MG63 (cell line): ENCODE measurements at regions not wholly inside any gene's neighbourhood (a gene's known extent, or its start where the extent isn't known, plus 50 kb on each side); places are given as distances from the start of the nearest gene placed in this dataset.

Source experiments
- DNase-seq: peaks from one replicate; pipeline ENCODE4 v3.0.0-alpha.2; 2020
- H3K27me3 ChIP-seq: fragments of 250-450 bp; sonication (Bioruptor Pico); 2 replicates; pipeline ENCODE4 v1.5.1; 2020; ENCODE audit warnings: mild to moderate bottlenecking, moderate library complexity
- H3K36me3 ChIP-seq: fragments of 250-450 bp; sonication (Bioruptor Pico); 2 replicates; pipeline ENCODE4 v1.5.1; 2020; ENCODE audit warnings: mild to moderate bottlenecking, moderate library complexity
- H3K4me3 ChIP-seq: fragments of 250-450 bp; sonication (Bioruptor Pico); 2 replicates; pipeline ENCODE4 v1.5.1; 2020; ENCODE audit warnings: mild to moderate bottlenecking, moderate library complexity
- H3K9me3 ChIP-seq: fragments of 250-450 bp; sonication (Bioruptor Pico); 2 replicates; pipeline ENCODE4 v1.5.1; 2020; ENCODE audit warnings: mild to moderate bottlenecking, moderate library complexity

- Histone ChIP-seq H3K9me3 (no peaks in the 10 kb centered on the region), H3K36me3 (no peaks in the 10 kb centered on the region), H3K4me3 (no peak overlapping the region), H3K27me3 (no peaks in the 10 kb centered on the region)
- DNase-seq, result no peak
Measured at GRCh38 chr1:56034847-56035481, 544.4 kb downstream of the PLPP3 start.

DNA sequence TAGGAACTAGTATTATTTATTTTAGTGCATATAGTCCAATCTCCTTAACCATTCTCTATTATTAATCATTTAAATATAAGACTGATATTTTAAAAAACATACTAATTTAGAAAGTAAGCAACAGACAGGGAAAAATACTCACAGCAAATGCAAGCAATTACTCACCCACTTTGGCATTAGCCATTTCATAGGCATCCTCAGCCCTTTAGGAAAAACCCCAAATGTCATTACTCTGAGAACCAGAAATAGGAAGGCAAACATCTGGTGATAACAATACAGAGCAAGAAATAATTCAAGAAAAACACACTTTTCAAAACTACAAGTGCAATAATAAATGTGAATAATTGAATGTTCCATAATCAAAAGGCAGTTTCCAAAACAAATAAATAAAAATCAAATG lies 545.1 kb downstream of the PLPP3 start:
- H3K9me3 ChIP-seq, result no peaks in the 10 kb centered on the region
- no peak overlapping the region for H3K4me3 ChIP-seq
- no peaks in the 10 kb centered on the region for H3K36me3 ChIP-seq
- H3K27me3 ChIP-seq, result no peaks in the 10 kb centered on the region
- DNase-seq, result no peak

- no peaks in the 10 kb centered on the region for H3K9me3 ChIP-seq
- H3K27me3 ChIP-seq, result no peaks in the 10 kb centered on the region
- no peak overlapping the region for H3K4me3 ChIP-seq
- no peaks in the 10 kb centered on the region for H3K36me3 ChIP-seq
- DNase-seq, result no peak
Measured at GRCh38 chr1:56033321-56034037, 545.9 kb downstream of the PLPP3 start.

- no peak for DNase-seq
- H3K9me3 ChIP-seq, result no peaks in the 10 kb centered on the region
- no peaks in the 10 kb centered on the region for H3K36me3 ChIP-seq
- H3K4me3 ChIP-seq, result no peak overlapping the region
- no peaks in the 10 kb centered on the region for H3K27me3 ChIP-seq
Measured at GRCh38 chr1:56032096-56032676, 547.2 kb downstream of the PLPP3 start.

DNA sequence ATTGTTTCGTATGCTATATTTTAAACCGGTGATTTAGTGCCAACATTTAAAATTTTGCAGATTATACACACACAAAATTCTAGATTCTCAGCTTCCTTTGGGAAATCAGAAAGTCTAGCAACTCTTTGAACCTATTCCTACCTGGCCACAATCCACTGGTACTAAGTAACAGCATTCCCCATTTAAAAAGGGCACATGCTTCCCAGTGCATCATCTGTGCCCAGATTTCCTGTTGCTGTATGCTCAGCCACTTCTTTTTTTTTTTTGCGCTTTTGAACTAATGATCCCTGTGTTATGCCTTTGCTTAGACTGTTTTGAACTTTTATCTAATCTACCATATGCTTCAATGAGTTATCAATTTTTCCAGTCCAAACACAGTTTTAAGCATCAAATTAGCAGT lies 548.4 kb downstream of the PLPP3 start:
- Histone ChIP-seq H3K27me3 (no peaks in the 10 kb centered on the region), H3K36me3 (no peaks in the 10 kb centered on the region), H3K4me3 (no peak overlapping the region), H3K9me3 (no peaks in the 10 kb centered on the region)
- no peak for DNase-seq

GRCh38 chr1:56029319-56030003 lies 549.9 kb downstream of the PLPP3 start:
- no peaks in the 10 kb centered on the region for H3K9me3 ChIP-seq
- no peaks in the 10 kb centered on the region for H3K27me3 ChIP-seq
- no peak for DNase-seq
- no peaks in the 10 kb centered on the region for H3K36me3 ChIP-seq
- H3K4me3 ChIP-seq, result no peak overlapping the region

DNA sequence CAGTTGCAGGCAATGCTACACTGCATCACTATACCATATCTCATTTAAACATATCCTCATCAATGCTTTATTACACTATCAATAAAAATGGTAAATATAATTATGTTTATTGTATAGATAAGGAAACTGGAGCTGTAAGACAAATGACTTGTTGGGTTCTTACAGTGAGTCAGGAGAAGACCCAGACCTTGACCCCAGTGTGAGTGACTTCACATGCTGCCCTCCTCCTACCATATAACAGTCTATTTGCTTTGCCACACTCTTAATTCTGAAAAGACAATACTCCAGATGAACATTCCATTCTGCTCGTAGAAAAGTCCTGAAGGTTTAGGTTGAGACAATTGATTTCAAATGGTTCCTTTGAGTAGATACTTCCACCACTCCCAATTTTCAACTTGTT lies 550.5 kb downstream of the PLPP3 start:
- H3K9me3 ChIP-seq, result no peaks in the 10 kb centered on the region
- no peak overlapping the region for H3K4me3 ChIP-seq
- no peaks in the 10 kb centered on the region for H3K27me3 ChIP-seq
- DNase-seq, result no peak
- H3K36me3 ChIP-seq, result no peaks in the 10 kb centered on the region

- no peaks in the 10 kb centered on the region for H3K36me3 ChIP-seq
- DNase-seq, result no peak
- H3K9me3 ChIP-seq, result no peaks in the 10 kb centered on the region
- H3K27me3 ChIP-seq, result no peaks in the 10 kb centered on the region
- H3K4me3 ChIP-seq, result no peak overlapping the region
Measured at GRCh38 chr1:56028244-56028643, 551.1 kb downstream of the PLPP3 start.

GRCh38 chr1:56025942-56026341 lies 553.4 kb downstream of the PLPP3 start:
- Histone ChIP-seq H3K27me3 (no peaks in the 10 kb centered on the region), H3K36me3 (no peaks in the 10 kb centered on the region), H3K4me3 (no peak overlapping the region), H3K9me3 (no peaks in the 10 kb centered on the region)
- DNase-seq, result no peak

GRCh38 chr1:56024155-56024554 lies 555.2 kb downstream of the PLPP3 start:
- DNase-seq, result no peak
- Histone ChIP-seq H3K36me3 (no peaks in the 10 kb centered on the region), H3K27me3 (no peaks in the 10 kb centered on the region), H3K4me3 (no peak overlapping the region), H3K9me3 (no peaks in the 10 kb centered on the region)

GRCh38 chr1:56019922-56020321 lies 559.4 kb downstream of the PLPP3 start:
- Histone ChIP-seq H3K36me3 (no peaks in the 10 kb centered on the region), H3K9me3 (peaks cover 3% of the 10 kb centered on the region), H3K27me3 (no peaks in the 10 kb centered on the region), H3K4me3 (no peak overlapping the region)
- DNase-seq, result no peak

GRCh38 chr1:56019472-56019871 lies 559.9 kb downstream of the PLPP3 start:
- no peak for DNase-seq
- Histone ChIP-seq H3K9me3 (peaks cover 3% of the 10 kb centered on the region), H3K4me3 (no peak overlapping the region), H3K36me3 (no peaks in the 10 kb centered on the region), H3K27me3 (no peaks in the 10 kb centered on the region)

DNA sequence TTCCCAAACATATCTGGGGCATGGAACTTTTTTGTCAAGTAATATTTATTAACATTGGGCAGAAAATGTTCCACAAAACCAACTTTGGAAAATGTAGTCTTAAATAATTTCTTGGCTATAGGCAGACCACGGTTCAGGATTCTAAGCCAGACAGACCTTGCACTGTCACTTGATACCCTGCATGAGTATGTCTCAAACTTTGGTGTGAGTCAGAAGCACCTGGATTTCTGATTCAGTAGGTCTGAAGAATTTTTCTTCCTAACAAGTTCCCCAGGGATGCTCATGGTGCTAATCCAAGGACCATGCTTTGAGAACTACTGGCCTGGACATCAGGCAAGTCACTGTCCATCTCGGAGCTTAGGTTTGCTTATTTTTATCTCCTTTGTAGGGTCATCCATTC lies 562.0 kb downstream of the PLPP3 start:
- H3K9me3 ChIP-seq, result peaks cover 3% of the 10 kb centered on the region
- DNase-seq, result no peak
- no peaks in the 10 kb centered on the region for H3K36me3 ChIP-seq
- no peaks in the 10 kb centered on the region for H3K27me3 ChIP-seq
- no peak overlapping the region for H3K4me3 ChIP-seq

GRCh38 chr1:56003846-56004245 lies 575.5 kb downstream of the PLPP3 start:
- no peaks in the 10 kb centered on the region for H3K27me3 ChIP-seq
- H3K9me3 ChIP-seq, result no peaks in the 10 kb centered on the region
- no peaks in the 10 kb centered on the region for H3K36me3 ChIP-seq
- H3K4me3 ChIP-seq, result no peak overlapping the region
- DNase-seq, result no peak

DNA sequence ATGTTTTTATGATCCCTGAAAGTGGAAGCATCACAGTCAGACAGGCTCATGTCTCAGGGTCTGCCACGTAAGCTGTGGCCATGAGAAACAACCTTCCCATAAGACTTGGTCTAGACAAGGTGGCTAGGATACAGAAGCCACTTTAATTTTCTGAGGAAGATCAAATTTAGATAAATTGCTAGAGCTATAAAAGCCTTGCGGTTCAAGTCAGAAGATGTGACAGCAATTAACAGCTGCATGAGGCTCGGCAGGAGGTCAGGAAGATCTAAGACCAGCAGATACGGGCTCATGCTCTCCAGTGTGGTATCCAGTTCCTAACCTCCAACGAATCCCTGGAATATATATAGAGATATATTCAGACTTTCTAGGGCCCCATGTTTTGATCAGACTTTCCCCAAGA lies 577.1 kb downstream of the PLPP3 start:
- no peaks in the 10 kb centered on the region for H3K9me3 ChIP-seq
- H3K27me3 ChIP-seq, result no peaks in the 10 kb centered on the region
- no peak for DNase-seq
- H3K36me3 ChIP-seq, result no peaks in the 10 kb centered on the region
- H3K4me3 ChIP-seq, result no peak overlapping the region

- DNase-seq, result no peak
- no peaks in the 10 kb centered on the region for H3K27me3 ChIP-seq
- 0 out of 2 replicates have a peak, but pooled peaks cover 2% of the 10 kb centered on the region for H3K9me3 ChIP-seq
- no peaks in the 10 kb centered on the region for H3K36me3 ChIP-seq
- H3K4me3 ChIP-seq, result no peak overlapping the region
Measured at GRCh38 chr1:56000424-56000823, 578.9 kb downstream of the PLPP3 start.

DNA sequence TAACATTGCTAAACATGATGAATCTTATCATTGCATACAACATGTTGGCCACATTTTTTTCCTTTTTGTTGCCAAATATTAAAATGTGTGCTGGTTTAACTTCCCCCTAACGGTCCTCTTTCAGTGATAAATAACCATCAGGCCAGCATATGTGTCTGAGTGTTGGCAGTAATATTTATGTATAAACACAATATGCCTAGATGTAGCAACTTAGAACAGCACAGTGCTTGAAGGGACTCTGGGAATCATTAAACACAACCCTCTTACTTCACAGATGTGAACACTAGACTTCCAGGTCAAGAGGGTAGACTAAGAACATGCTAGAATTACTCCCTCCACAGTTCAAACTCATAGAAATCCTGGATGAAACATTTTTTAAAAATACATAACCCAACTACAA lies 581.8 kb downstream of the PLPP3 start:
- DNase-seq, result no peak
- Histone ChIP-seq H3K4me3 (no peak overlapping the region), H3K36me3 (no peaks in the 10 kb centered on the region), H3K9me3 (0 out of 2 replicates have a peak, but pooled peaks cover 2% of the 10 kb centered on the region), H3K27me3 (no peaks in the 10 kb centered on the region)
